ENCODE measurements at regions not wholly inside any gene's neighbourhood (a gene's known extent, or its start where the extent isn't known, plus 50 kb on each side); places are given as distances from the start of the nearest gene placed in this dataset.
"Not testable (repeated sequence)": the region's sequence is repeated elsewhere in the genome, so short reads cannot be mapped to it uniquely, and the experiment has no call there.

- no peak for DNase-seq (ENCODE audit: low read depth)
- no peak for TF ChIP-seq CTCF (IDR thresholded peaks at IDR 0.05; ENCODE audit: insufficient read depth, low read length, poor library complexity, severe bottlenecking)
- no peak overlapping the region for H3K4me3 ChIP-seq (ENCODE audit: low read depth, low read length)
Observed at GRCh38 chr21:20469361-20469760, 528.8 kb upstream of the NCAM2 start.

GRCh38 chr21:20486303-20486702 is 511.9 kb upstream of the NCAM2 start:
- no peak for DNase-seq (ENCODE audit: low read depth)
- TF ChIP-seq CTCF (IDR thresholded peaks at IDR 0.05; ENCODE audit: insufficient read depth, low read length, poor library complexity, severe bottlenecking): no peak
- no peaks in the 10 kb centered on the region for H3K36me3 ChIP-seq (ENCODE audit: control insufficient read depth, insufficient read depth, low read length)
- H3K4me3 ChIP-seq (ENCODE audit: low read depth, low read length): no peak overlapping the region
- H3K27me3 ChIP-seq (ENCODE audit: control insufficient read depth, insufficient read depth, low read length): no peaks in the 10 kb centered on the region

More at GRCh38 chr21:20469361-20469760, 528.8 kb upstream of the NCAM2 start:
- H3K27me3 ChIP-seq (ENCODE audit: control insufficient read depth, insufficient read depth, low read length): no peaks in the 10 kb centered on the region
- H3K36me3 ChIP-seq (ENCODE audit: control insufficient read depth, insufficient read depth, low read length): no peaks in the 10 kb centered on the region

DNA sequence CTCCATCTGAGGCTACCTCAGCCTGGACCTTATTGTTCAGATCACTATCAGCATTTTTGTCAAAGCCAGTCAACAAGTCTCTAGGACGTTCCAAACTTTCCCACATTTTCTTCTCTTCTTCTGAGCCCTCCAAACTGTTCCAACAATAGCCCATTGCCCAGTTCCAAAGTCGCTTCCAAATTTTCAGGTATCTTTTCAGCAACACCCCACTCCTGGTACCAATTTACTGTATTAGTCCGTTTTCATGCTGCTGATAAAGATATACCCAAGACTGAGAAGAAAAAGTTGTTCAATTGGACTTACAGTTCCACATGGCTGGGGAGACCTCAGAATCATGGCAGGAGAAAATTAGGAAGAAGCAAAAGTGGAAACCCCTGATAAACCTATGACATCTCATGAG is 495.3 kb upstream of the NCAM2 start:
- H3K27me3 ChIP-seq (ENCODE audit: control insufficient read depth, insufficient read depth, low read length); H3K36me3 ChIP-seq (ENCODE audit: control insufficient read depth, insufficient read depth, low read length); DNase-seq (ENCODE audit: low read depth); H3K4me3 ChIP-seq (ENCODE audit: low read depth, low read length): not testable (repeated sequence)

GRCh38 chr21:20507783-20508182 is 490.4 kb upstream of the NCAM2 start:
- no peak for TF ChIP-seq CTCF (IDR thresholded peaks at IDR 0.05; ENCODE audit: insufficient read depth, low read length, poor library complexity, severe bottlenecking)
- no peak overlapping the region for H3K4me3 ChIP-seq (ENCODE audit: low read depth, low read length)
- H3K27me3 ChIP-seq (ENCODE audit: control insufficient read depth, insufficient read depth, low read length): no peaks in the 10 kb centered on the region
- DNase-seq (ENCODE audit: low read depth): no peak
- H3K36me3 ChIP-seq (ENCODE audit: control insufficient read depth, insufficient read depth, low read length): no peaks in the 10 kb centered on the region

DNA sequence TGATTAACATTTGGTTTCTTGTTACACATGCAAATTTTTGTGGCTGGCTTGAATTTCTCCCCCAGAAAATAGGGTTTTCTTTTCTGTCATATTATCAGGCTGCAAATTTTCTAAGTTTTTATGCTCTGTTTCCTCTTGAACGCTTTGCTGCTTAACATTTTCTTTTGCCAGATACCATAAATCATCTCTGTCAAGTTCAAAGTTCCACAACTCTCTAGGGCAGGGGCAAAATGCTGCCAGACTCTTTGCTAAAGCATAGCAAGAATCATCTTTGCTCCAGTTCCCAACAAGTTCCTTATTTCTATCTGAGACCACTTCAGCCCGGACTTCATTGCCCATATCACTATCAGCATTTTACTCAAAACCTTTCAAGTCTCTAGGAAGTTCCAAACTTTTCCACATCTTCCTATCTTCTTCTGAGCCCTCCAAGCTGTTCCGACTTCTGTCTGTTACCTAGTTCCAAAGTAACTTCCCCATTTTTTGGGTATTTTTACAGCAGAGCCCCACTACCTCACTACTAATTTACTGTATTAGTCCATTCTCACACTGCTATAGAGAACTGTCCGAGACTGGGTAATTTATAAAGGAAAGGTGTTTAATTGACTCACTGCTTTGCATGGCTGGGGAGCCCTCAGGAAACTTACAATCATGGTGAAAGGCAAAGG is 486.9 kb upstream of the NCAM2 start:
- Histone ChIP-seq H3K4me3 (ENCODE audit: low read depth, low read length) (no peak overlapping the region), H3K27me3 (ENCODE audit: control insufficient read depth, insufficient read depth, low read length) (no peaks in the 10 kb centered on the region), H3K36me3 (ENCODE audit: control insufficient read depth, insufficient read depth, low read length) (no peaks in the 10 kb centered on the region)
- DNase-seq (ENCODE audit: low read depth): no peak
- no peak for TF ChIP-seq CTCF (IDR thresholded peaks at IDR 0.05; ENCODE audit: insufficient read depth, low read length, poor library complexity, severe bottlenecking)

DNA sequence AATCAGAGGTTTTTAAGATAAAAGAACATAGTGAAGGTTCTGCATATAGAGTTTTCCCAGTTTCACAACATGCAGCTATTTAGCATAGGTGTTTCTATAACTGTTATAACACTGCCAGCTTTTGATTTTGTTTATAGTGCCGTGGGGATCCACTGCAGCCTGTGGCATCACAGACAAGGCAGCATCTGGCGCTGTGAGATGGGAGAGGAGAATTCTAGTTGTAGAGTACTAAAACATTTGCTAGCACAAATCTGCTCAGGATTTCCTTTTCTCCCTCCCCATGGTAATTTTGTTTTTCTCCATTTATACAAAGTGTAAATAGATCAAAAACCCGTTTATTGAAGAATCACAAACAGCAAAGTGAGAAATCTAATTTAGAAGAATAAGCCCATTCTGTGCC is 482.8 kb upstream of the NCAM2 start:
- Histone ChIP-seq H3K36me3 (ENCODE audit: control insufficient read depth, insufficient read depth, low read length) (no peaks in the 10 kb centered on the region), H3K4me3 (ENCODE audit: low read depth, low read length) (no peak overlapping the region), H3K27me3 (ENCODE audit: control insufficient read depth, insufficient read depth, low read length) (no peaks in the 10 kb centered on the region)
- TF ChIP-seq CTCF (IDR thresholded peaks at IDR 0.05; ENCODE audit: insufficient read depth, low read length, poor library complexity, severe bottlenecking): no peak
- no peak for DNase-seq (ENCODE audit: low read depth)
